ENCODE measurements at regions not wholly inside any gene's neighbourhood (a gene's known extent, or its start where the extent isn't known, plus 50 kb on each side); places are given as distances from the start of the nearest gene placed in this dataset.
A peak's percentile ranks its signal among the peaks of the same experiment; 100 is the strongest.

- no peak overlapping the region for H3K4me3 ChIP-seq (ENCODE audit: severe bottlenecking)
- no peak for TF ChIP-seq CTCF (IDR thresholded peaks at IDR 0.05; ENCODE audit: poor library complexity, severe bottlenecking)
- H3K27me3 ChIP-seq (ENCODE audit: insufficient read depth, poor library complexity, severe bottlenecking): no peaks in the 10 kb centered on the region
- no peak for ATAC-seq (ENCODE audit: low read depth)
- H3K9me3 ChIP-seq (ENCODE audit: severe bottlenecking): no peaks in the 10 kb centered on the region
- DNase-seq (ENCODE audit: low spot score): no peak
- H3K27ac ChIP-seq (ENCODE audit: poor library complexity, severe bottlenecking): no peak overlapping the region
- peaks cover under 1% of the 10 kb centered on the region for H3K4me1 ChIP-seq (ENCODE audit: insufficient read depth, poor library complexity, severe bottlenecking)
- no peaks in the 10 kb centered on the region for H3K36me3 ChIP-seq (ENCODE audit: low read depth)
These were observed 1885.8 kb upstream of the SEL1L start for GRCh38 chr14:83419420-83419819.

GRCh38 chr14:83421711-83422110 is 1888.1 kb upstream of the SEL1L start:
- no peak overlapping the region for H3K4me3 ChIP-seq (ENCODE audit: severe bottlenecking)
- peaks cover 17% of the 10 kb centered on the region for H3K4me1 ChIP-seq (ENCODE audit: insufficient read depth, poor library complexity, severe bottlenecking)
- no peak overlapping the region for H3K27ac ChIP-seq (ENCODE audit: poor library complexity, severe bottlenecking)
- DNase-seq (ENCODE audit: low spot score) (no peak), ATAC-seq (ENCODE audit: low read depth) (no peak)
- H3K36me3 ChIP-seq (ENCODE audit: low read depth): no peaks in the 10 kb centered on the region
- no peak for TF ChIP-seq CTCF (IDR thresholded peaks at IDR 0.05; ENCODE audit: poor library complexity, severe bottlenecking)
- no peaks in the 10 kb centered on the region for H3K9me3 ChIP-seq (ENCODE audit: severe bottlenecking)
- H3K27me3 ChIP-seq (ENCODE audit: insufficient read depth, poor library complexity, severe bottlenecking): no peaks in the 10 kb centered on the region

GRCh38 chr14:83425138-83425537 is 1891.5 kb upstream of the SEL1L start:
- Histone ChIP-seq H3K4me3 (ENCODE audit: severe bottlenecking) (no peak overlapping the region), H3K36me3 (ENCODE audit: low read depth) (no peaks in the 10 kb centered on the region), H3K27me3 (ENCODE audit: insufficient read depth, poor library complexity, severe bottlenecking) (no peaks in the 10 kb centered on the region), H3K4me1 (ENCODE audit: insufficient read depth, poor library complexity, severe bottlenecking) (peaks cover 21% of the 10 kb centered on the region), H3K9me3 (ENCODE audit: severe bottlenecking) (no peaks in the 10 kb centered on the region), H3K27ac (ENCODE audit: poor library complexity, severe bottlenecking) (peak overlapping the region; percentile 83)
- no peak for TF ChIP-seq CTCF (IDR thresholded peaks at IDR 0.05; ENCODE audit: poor library complexity, severe bottlenecking)
- peak; percentile 86 for ATAC-seq (ENCODE audit: low read depth)
- no peak for DNase-seq (ENCODE audit: low spot score)

- TF ChIP-seq CTCF (IDR thresholded peaks at IDR 0.05; ENCODE audit: poor library complexity, severe bottlenecking): no peak
These were observed 1892.1 kb upstream of the SEL1L start for GRCh38 chr14:83425706-83426105.

GRCh38 chr14:83433618-83434017 is 1900.0 kb upstream of the SEL1L start:
- Histone ChIP-seq H3K4me1 (ENCODE audit: insufficient read depth, poor library complexity, severe bottlenecking) (peaks cover 8% of the 10 kb centered on the region), H3K27me3 (ENCODE audit: insufficient read depth, poor library complexity, severe bottlenecking) (no peaks in the 10 kb centered on the region), H3K36me3 (ENCODE audit: low read depth) (no peaks in the 10 kb centered on the region), H3K4me3 (ENCODE audit: severe bottlenecking) (no peak overlapping the region), H3K27ac (ENCODE audit: poor library complexity, severe bottlenecking) (no peak overlapping the region), H3K9me3 (ENCODE audit: severe bottlenecking) (no peaks in the 10 kb centered on the region)
- no peak for TF ChIP-seq CTCF (IDR thresholded peaks at IDR 0.05; ENCODE audit: poor library complexity, severe bottlenecking)
- DNase-seq (ENCODE audit: low spot score) (no peak), ATAC-seq (ENCODE audit: low read depth) (peak; percentile 64; the same call in 2 of the 3 replicates)

More at GRCh38 chr14:83425706-83426105, 1892.1 kb upstream of the SEL1L start:
- Histone ChIP-seq H3K9me3 (ENCODE audit: severe bottlenecking) (no peaks in the 10 kb centered on the region), H3K27me3 (ENCODE audit: insufficient read depth, poor library complexity, severe bottlenecking) (no peaks in the 10 kb centered on the region), H3K4me3 (ENCODE audit: severe bottlenecking) (no peak overlapping the region), H3K36me3 (ENCODE audit: low read depth) (no peaks in the 10 kb centered on the region), H3K4me1 (ENCODE audit: insufficient read depth, poor library complexity, severe bottlenecking) (peaks cover 25% of the 10 kb centered on the region), H3K27ac (ENCODE audit: poor library complexity, severe bottlenecking) (peak overlapping the region; percentile 83)
- no peak for ATAC-seq (ENCODE audit: low read depth)
- no peak for DNase-seq (ENCODE audit: low spot score)

Measured in RWPE2 (cell line).